Smooth muscle cell (in vitro differentiated cells): ENCODE measurements at regions not wholly inside any gene's neighbourhood (a gene's known extent, or its start where the extent isn't known, plus 50 kb on each side); places are given as distances from the start of the nearest gene placed in this dataset.

Source experiments
- DNase-seq: peaks from one replicate; lab custom pipeline; 2025; ENCODE audit not compliant: unreplicated experiment; lab: John Stamatoyannopoulos, UW
- H2AFZ ChIP-seq: fragments of 200-600 bp; sonication (generic); 2 replicates; pipeline ENCODE4 v1.6.0; 2016; ENCODE audit warnings: antibody characterized with exemption, low read depth, mild to moderate bottlenecking
- H3F3A ChIP-seq: fragments of 200-600 bp; sonication (generic); 2 replicates; pipeline ENCODE4 v1.6.0; 2017; ENCODE audit warnings: antibody characterized with exemption, low read depth
- H3K27ac ChIP-seq: fragments of 200-600 bp; sonication (generic); 2 replicates; pipeline ENCODE4 v1.5.1; 2016; ENCODE audit warnings: low read depth, mild to moderate bottlenecking
- H3K27me3 ChIP-seq: fragments of 200-600 bp; sonication (generic); 2 replicates; pipeline ENCODE4 v1.6.1; 2016; ENCODE audit warnings: low read depth, mild to moderate bottlenecking
- H3K36me3 ChIP-seq: fragments of 200-600 bp; sonication (generic); 2 replicates; pipeline ENCODE4 v1.5.1; 2016; ENCODE audit warnings: low read depth
- H3K4me1 ChIP-seq: fragments of 200-600 bp; sonication (generic); 2 replicates; pipeline ENCODE4 v1.5.1; 2016; ENCODE audit warnings: low read depth
- H3K4me2 ChIP-seq: fragments of 200-600 bp; sonication (generic); 2 replicates; pipeline ENCODE4 v1.6.0; 2016; ENCODE audit warnings: mild to moderate bottlenecking
- H3K4me3 ChIP-seq: fragments of 200-600 bp; sonication (generic); 2 replicates; pipeline ENCODE4 v1.5.1; 2016; ENCODE audit warnings: mild to moderate bottlenecking
- H3K79me2 ChIP-seq: fragments of 200-600 bp; sonication (generic); 2 replicates; pipeline ENCODE4 v1.6.0; 2016; ENCODE audit warnings: low read depth, mild to moderate bottlenecking
- H3K9ac ChIP-seq: fragments of 200-600 bp; sonication (generic); 2 replicates; pipeline ENCODE4 v1.6.0; 2016; ENCODE audit warnings: low read depth
- H3K9me3 ChIP-seq: fragments of 200-600 bp; sonication (generic); replicated peaks from 2 replicates; pipeline ENCODE4 v1.5.1; 2016; ENCODE audit warnings: low read depth
- H4K20me1 ChIP-seq: fragments of 200-600 bp; sonication (generic); 2 replicates; pipeline ENCODE4 v1.6.0; 2016; ENCODE audit warnings: low read depth
- WGBS: methylation state at CpG from one replicate; pipeline ENCODE4 v1.1.7; 2016; ENCODE audit warnings: low lambda C conversion rate; 5-methylcytosine and 5-hydroxymethylcytosine counted together
- TF ChIP-seq, protein P1 (sequence below): fragments of 200-600 bp; sonication (generic); IDR thresholded peaks from 2 replicates; pipeline ENCODE4 v1.5.1; 2017; ENCODE audit warnings: borderline replicate concordance, mild to moderate bottlenecking, antibody characterized with exemption; ENCODE audit not compliant: insufficient read depth, poor library complexity, severe bottlenecking

DNA sequence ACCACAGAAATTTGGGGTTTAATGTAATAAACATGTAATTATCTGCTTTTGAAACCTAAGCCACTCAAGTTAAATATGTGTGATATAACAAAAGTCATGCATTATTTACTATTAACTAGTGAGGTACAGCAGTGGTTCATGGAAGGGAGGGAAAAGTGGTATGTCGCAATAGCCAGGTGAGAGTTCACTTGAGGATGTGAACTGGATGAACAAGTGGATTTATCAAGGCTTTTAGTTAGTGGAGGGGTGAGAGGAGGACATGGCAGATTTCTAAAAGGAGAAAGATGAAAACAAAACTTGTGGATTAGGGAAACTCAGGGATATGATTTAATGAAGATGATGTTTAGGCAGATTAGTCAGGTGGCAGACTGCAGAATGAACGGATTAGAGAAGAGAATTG, 141.3 kb upstream of the NFIB start:
- Histone ChIP-seq H3F3A (no peaks in the 10 kb centered on the region), H3K27ac (no peak overlapping the region), H3K9ac (no peak overlapping the region), H2AFZ (no peak overlapping the region), H3K4me3 (no peak overlapping the region), H3K27me3 (peaks cover 8% of the 10 kb centered on the region), H3K4me1 (peaks cover 6% of the 10 kb centered on the region), H3K9me3 (no peaks in the 10 kb centered on the region), H4K20me1 (no peaks in the 10 kb centered on the region), H3K79me2 (no peaks in the 10 kb centered on the region), H3K36me3 (no peaks in the 10 kb centered on the region), H3K4me2 (no peak overlapping the region)
- TF ChIP-seq, protein P1, sequence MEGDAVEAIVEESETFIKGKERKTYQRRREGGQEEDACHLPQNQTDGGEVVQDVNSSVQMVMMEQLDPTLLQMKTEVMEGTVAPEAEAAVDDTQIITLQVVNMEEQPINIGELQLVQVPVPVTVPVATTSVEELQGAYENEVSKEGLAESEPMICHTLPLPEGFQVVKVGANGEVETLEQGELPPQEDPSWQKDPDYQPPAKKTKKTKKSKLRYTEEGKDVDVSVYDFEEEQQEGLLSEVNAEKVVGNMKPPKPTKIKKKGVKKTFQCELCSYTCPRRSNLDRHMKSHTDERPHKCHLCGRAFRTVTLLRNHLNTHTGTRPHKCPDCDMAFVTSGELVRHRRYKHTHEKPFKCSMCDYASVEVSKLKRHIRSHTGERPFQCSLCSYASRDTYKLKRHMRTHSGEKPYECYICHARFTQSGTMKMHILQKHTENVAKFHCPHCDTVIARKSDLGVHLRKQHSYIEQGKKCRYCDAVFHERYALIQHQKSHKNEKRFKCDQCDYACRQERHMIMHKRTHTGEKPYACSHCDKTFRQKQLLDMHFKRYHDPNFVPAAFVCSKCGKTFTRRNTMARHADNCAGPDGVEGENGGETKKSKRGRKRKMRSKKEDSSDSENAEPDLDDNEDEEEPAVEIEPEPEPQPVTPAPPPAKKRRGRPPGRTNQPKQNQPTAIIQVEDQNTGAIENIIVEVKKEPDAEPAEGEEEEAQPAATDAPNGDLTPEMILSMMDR, result no peak
- DNase-seq, result no peak
- WGBS, result 90% methylated on average over 2 of the region's 2 CpGs

DNA sequence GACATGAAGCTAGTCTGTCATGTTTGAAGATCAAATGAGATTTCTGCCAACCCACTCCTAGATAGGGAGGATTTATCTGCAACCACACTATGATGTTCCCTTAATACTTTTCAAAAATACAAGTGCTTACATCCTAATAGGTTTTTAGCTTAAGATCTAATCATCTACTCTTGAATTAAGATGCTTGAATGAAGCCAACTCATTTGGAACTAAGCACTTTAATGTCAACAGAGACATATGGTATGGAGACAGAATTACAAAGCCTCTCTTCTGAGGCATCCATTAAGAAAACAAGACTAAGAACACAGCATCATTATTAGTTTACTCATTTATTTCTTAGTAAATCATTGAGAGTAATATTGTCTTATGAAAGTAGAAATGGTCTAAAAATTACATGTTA, 139.3 kb upstream of the NFIB start:
- Histone ChIP-seq H3F3A (no peaks in the 10 kb centered on the region), H3K36me3 (no peaks in the 10 kb centered on the region), H3K27ac (no peak overlapping the region), H3K27me3 (peaks cover 8% of the 10 kb centered on the region), H3K79me2 (no peaks in the 10 kb centered on the region), H3K9me3 (no peaks in the 10 kb centered on the region), H2AFZ (no peak overlapping the region), H3K4me3 (no peak overlapping the region), H3K4me1 (peaks cover 6% of the 10 kb centered on the region), H3K4me2 (no peak overlapping the region), H3K9ac (no peak overlapping the region), H4K20me1 (no peaks in the 10 kb centered on the region)
- no peak for DNase-seq
- TF ChIP-seq, protein P1, result no peak

DNA sequence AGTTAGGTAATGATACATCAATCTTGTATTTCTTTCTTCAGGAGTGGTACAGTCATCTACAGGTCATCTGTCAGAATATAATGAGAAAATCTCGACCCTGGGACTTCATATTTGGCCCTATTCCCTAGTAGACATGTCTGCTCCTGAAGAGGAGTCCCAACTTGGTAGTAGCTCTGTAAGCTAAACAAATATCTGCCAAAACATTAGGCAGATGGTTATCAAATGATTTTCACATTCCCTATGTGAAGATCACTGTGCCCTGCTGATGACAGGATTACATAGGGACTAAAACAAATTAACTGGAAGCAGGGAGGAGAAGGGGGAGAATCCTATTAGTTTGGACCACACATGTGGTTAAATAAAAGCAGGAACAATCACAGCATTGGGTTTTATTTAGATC, 138.6 kb upstream of the NFIB start:
- no peak overlapping the region for H3K4me3 ChIP-seq
- peaks cover 8% of the 10 kb centered on the region for H3K27me3 ChIP-seq
- H3K79me2 ChIP-seq, result no peaks in the 10 kb centered on the region
- no peaks in the 10 kb centered on the region for H4K20me1 ChIP-seq
- H3K36me3 ChIP-seq, result no peaks in the 10 kb centered on the region
- TF ChIP-seq, protein P1, result no peak
- no peak overlapping the region for H3K27ac ChIP-seq
- H3K4me2 ChIP-seq, result no peak overlapping the region
- H3K4me1 ChIP-seq, result peaks cover 6% of the 10 kb centered on the region
- H3K9ac ChIP-seq, result no peak overlapping the region
- no peaks in the 10 kb centered on the region for H3F3A ChIP-seq
- no peak for DNase-seq
- 87% methylated on average over 1 of the region's 1 CpG for WGBS
- H3K9me3 ChIP-seq, result no peaks in the 10 kb centered on the region
- H2AFZ ChIP-seq, result no peak overlapping the region

DNA sequence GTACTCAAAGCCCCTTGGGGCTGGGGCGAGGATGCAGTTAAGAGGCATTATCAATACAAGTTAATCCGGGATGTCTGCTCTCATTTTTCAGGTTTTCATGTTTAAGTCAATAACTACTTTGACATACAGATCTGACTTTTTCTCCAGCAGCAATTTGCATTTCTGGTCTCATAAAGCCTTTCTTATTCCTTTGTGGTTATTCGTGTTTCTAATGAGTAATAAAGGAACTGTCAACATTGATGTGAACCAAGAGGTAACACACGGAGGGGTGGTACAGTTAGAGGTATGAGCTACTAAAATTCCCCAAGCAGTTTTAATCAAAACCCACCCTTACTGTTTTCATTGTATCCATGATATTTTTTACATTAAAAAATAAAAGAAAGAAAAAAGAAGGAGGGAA, 138.0 kb upstream of the NFIB start:
- H3K36me3 ChIP-seq, result no peaks in the 10 kb centered on the region
- TF ChIP-seq, protein P1, result no peak
- DNase-seq, result no peak
- 81% methylated on average over 4 of the region's 4 CpGs for WGBS
- no peak overlapping the region for H3K4me3 ChIP-seq
- no peak overlapping the region for H3K9ac ChIP-seq
- H2AFZ ChIP-seq, result no peak overlapping the region
- no peak overlapping the region for H3K4me2 ChIP-seq
- peaks cover 8% of the 10 kb centered on the region for H3K27me3 ChIP-seq
- no peaks in the 10 kb centered on the region for H3K9me3 ChIP-seq
- H3K27ac ChIP-seq, result no peak overlapping the region
- no peaks in the 10 kb centered on the region for H4K20me1 ChIP-seq
- no peaks in the 10 kb centered on the region for H3F3A ChIP-seq
- H3K4me1 ChIP-seq, result peaks cover 6% of the 10 kb centered on the region
- no peaks in the 10 kb centered on the region for H3K79me2 ChIP-seq
